M059J (cell line): ENCODE measurements at regions not wholly inside any gene's neighbourhood (a gene's known extent, or its start where the extent isn't known, plus 50 kb on each side); places are given as distances from the start of the nearest gene placed in this dataset.
A peak's percentile ranks its signal among the peaks of the same experiment; 100 is the strongest.

Experiments
- DNase-seq: peaks from one replicate; pipeline ENCODE4 v3.0.0-alpha.2; 2012; ENCODE audit warnings: low read depth

DNA sequence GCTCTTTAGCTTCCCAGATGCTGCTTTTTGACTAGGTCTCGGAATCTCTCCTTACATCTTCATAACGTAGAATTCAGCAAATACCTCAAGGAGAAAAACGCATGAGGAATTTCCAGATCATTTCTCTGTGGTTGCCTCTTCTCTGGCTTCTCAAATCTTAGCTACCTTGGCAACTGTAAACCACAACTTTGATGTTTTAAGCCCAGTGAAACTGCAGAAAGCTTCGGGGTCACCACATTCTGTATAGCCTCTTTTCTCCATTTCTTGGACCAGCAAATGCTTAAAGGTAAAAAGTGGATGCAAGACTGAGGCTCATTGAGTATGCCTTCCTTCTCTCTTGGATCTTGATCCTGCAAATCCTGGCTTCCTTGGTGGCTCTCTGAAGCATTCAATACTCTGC is 125.5 kb upstream of the FBXL4 start:
- DNase-seq: no peak

DNA sequence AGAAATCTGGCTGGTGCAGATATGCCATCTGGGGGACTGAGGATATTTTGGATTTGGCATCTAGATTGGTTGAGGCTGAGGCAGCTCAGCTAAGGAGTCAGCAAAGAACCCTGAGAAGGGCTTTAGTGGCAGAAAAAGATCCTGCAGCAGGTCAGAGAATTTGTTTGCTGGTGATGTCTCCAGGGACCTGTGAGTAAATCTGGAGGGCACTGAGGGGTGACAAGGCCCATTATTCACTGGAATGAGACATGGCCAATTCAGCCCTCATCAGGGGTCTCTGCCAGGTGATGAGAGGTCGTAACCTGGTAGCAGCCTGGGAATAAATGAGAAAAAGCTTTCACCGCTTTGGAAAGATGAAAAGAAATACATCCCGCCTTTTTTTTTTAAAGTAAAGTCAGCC is 118.3 kb upstream of the FBXL4 start:
- DNase-seq: no peak

DNA sequence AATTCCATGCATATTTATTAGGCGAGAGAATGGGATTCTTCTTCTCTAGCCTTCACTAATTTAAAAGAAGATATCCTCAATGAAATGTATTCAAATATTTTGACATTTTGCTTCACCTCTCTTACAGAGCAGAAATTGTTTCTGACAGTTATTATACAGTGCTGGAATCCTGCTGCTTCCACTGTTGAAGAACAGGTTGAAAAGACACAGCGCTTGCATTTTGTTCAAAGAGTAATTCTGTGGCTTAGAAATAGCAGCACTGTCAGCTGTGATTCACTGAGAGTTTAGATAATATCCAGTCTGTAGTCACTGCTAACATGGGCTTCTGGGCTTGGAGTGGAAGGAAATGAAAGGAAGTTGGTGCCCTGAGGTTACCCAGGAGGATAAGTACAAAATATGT is 117.1 kb upstream of the FBXL4 start:
- DNase-seq: no peak

DNA sequence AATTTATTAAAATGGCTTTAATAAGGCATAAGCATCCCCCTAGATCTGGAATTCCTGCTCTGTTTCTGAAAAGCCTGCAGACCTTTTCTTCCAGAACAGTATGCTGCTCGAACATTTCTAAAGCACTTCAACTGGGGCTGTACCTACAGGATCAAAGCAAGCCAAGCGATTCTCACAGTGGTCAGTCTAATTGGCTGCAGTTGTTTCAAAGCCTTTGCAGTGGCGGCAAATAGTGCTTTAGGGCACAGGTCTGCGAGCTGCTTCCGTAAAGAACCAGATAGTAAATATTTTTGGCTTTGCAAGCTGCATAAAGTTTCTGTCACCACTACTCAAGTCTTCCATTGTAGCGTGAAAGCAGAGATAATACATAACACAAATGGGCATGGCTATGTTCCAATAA is 88.9 kb upstream of the FBXL4 start:
- no peak for DNase-seq

DNA sequence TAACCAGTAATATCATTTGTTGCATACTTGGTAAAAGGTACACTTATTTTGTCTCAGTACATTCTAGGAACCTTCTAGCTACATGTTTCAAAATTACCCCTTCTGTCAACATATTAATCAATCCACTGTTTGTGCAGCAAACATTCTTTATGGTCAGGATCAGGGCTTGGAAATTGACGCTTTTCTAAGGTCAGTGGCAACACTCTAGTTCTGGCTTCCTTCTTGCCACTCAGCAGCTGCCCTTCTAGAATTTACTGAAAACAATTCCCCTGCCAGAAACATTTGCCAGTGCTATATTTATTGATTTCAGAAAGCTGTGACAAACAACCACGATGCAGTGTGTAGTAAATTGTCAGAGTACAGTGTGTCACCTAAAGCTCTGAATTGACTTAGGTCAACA is 84.7 kb upstream of the FBXL4 start:
- DNase-seq: no peak

DNA sequence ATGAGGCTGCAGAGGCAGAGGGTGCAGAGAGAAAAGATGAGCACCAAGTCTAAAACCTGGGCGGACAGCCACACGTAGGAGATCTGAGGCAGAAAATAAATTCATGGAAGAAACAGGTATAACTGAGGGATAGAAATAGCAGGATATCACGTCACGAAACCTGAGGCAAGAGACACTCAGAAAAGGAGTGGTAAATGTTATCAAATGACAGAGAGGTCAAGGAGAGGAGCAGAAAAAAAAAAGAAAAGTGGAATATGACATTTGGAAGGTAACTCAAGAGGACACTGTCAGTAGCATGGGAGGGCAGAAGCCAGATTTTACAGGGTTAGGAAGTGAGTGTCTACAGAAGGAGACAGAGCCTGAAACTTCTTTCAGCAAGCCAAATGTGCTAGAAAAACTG is 84.2 kb upstream of the FBXL4 start:
- DNase-seq: no peak

DNA sequence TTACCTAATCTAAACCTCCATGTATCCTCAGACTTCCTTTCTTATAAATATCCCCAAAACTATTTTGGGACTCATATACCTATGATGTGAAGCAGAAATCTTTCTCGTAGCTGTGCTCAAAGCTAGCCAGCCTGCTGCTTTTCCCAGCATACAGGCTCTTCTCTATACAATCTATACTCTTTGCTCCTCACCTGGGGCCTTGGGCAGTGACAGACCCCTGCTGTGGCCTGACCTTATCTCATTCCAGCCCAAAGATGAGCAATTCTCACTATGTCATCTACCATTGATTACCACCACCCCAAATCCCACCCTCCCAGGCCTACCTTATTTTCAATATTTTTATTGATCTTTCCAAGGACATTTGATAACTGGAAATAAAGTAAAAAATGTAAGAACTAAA is 83.2 kb upstream of the FBXL4 start:
- no peak for DNase-seq

DNA sequence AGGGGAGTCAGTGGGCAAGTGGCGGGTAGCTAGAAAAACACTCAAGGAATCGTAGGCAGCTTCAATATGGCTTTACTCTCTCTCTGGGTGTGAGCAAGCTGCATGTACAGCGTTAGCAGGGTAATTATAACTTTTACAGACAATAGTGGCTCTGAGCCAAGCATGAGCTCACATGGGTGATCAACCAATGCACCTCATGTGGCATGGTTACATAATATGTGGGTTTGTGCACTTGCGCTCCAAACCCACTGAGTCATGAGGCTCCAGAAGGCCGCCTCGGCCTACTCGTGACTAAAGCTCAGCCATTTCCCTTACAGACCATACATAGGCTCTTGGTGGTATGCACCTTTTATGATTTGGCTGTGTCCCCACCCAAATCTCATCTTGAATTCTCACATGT is 78.4 kb upstream of the FBXL4 start:
- no peak for DNase-seq

DNA sequence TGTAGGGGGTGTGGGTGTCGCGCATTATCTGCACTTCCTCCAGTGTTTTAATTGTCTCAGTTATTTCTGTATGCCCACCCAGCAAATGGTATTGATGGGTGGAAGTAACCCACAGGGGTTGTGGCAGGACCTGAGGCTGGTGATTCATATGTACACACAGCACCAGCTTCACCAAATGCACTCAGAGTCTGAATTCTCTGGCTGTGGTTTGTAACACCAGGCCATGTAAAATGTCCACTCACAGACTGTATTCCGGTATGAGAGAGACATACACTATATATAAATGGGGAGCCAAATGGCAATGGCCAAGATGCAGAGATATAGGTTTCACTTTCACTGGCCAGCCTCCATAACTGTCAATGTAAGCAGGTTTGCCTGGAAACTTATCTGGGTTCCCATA is 76.3 kb upstream of the FBXL4 start:
- no peak for DNase-seq

DNA sequence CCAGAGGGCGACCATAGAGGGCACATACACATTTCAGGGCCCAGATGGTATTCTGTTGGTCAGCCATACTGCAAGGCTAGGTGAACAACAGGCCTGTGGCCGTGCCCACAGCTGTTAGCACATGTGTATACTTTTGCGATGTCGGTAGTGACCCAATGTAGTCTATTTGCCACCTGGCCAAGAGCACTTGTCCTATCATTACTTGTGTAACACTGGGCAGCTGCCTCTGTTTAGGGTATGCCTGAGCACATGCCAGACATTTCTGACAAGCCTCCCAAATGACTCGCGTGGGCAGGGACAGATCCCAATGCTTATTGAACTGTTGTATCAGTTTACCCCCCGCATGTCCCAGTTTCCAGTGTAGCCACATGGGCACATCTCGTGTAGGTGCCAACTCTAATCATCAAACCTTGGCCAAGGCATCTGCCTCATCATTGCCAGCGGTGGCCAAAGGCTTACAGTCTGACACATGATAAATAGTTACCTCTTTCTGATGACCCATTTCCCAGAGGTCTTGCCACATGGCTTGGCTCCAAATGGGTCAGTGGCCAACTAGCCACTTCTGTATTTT is 74.4 kb upstream of the FBXL4 start:
- no peak for DNase-seq

DNA sequence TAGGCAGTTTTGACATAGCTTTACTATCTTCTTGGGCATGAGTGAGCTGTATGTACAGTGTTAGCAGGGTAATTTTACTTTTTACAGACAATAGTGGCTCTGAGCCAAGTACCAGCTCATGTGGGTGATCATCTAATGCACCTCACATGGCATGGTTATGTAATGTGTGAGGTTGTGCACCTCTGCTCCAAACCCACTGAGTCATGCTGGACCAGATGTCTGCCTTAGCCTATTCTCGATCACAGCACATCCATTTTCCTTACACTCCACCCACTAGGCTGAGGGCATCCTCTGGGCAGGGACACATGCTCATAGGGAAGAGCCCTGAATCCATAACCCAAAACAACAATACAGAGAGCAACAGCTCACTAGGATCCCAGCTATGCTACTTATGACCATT is 71.6 kb upstream of the FBXL4 start:
- peak; percentile 26 for DNase-seq

DNA sequence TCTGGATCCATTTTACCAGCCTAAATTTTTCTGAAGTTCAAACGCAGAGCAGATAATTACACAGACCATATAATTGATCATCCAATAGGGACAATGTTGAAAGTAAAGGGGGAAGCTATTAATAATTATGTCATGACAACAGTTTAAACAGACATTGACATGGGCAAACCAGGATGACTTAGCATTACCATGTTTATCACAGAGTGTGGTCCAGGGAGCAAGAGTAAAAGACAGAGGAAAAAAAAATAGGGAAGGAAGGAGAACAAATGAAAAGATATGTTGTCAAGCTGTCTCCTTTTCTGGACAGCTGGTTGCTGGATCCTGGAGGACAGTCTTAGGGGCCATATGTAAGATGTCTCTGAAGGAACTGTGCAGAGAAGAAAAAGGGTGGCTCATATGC is 69.4 kb upstream of the FBXL4 start:
- no peak for DNase-seq

DNA sequence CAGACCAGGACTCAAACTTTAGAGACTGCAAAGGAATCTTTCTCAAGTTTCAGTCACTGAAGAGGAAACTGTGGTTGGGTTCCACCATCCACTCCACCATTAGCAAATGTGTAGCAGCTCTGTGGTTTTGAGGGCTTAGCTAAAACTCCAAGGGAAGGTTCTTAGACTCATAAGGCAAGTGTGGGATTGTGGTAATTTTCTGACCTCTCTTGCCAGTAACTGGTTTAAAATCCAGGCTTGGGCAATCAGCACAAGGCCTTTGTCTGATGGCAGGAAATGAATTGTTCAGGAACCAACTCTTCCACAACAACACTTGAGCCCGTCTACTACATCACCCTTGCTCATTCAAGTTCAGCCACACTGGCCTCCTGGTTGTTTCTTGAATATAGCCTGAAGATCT is 68.6 kb upstream of the FBXL4 start:
- DNase-seq: peak; percentile 81

DNA sequence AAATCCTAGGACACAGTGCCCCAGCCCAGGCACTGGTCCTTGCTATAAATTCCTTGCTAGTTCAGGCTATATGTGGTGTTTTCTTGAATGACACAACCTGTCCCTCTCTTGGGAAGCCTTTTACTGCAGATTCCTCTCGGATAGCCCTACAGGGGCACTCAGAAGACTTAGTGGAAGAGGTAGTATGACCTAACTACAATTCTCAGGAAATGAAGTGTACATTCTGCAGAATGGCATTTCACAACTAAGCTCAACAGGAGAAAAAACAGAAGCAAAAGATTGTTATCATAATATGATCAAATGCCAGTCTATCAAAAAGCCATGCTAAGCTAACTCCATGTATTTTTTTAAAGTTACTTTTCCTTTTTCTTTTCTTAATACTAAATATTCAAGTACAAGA is 66.3 kb upstream of the FBXL4 start:
- DNase-seq: peak; percentile 17

DNA sequence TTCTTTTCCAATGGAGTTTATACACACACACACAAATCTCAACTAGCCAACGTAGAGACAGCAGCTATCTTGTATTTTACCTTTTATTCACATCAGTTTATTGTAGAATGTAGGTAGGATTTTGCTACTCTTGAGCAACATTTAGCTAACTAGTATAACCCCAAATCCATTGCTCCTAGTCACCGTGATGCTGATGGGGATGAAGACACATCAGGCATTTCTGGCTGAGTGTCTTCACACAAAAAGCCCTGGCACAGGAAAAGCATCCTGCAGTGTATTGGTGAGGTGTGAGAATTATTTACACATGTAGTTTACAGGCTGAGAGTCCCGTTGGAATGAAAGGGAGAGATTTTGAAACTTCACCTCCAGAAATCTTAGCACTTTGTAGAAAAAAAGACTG is 65.9 kb upstream of the FBXL4 start:
- no peak for DNase-seq

DNA sequence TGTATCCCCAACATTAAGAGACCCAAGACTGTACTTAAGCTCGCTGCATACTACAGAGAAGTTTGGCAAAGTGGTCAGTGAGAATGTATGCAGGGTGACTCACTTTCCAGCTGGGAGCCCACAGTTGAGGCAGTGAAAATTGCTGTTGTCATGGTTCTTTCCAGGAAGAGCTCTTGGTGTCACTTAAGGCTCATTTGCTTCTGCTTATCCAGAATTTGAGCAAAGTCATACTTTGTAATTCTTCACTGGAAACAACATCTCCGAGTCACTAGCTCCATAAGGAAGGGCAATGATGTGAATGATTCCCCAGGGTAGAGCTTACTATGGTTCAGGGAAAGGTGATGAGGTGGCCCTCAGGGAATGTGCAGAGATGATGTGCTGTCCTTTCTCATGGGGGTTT is 65.4 kb upstream of the FBXL4 start:
- DNase-seq: peak; percentile 87

DNA sequence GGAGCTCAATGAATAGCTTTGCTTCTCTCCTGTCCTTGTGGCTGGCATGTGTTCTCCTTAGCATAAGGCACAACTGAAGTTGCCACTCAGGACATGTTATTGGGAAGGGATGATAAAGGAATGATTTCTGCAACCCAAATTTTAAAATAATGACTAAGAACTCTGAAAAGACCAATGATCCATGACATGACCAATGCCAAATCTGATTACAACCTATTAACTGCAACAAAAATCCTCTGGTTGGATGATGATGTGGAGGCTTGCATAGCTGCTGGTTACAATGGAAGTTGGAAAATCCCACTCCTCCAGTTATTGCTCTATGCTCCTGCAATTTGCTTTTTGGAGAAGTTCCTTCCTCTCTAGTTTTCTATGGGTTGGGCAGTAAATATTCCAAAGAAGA is 63.4 kb upstream of the FBXL4 start:
- no peak for DNase-seq

DNA sequence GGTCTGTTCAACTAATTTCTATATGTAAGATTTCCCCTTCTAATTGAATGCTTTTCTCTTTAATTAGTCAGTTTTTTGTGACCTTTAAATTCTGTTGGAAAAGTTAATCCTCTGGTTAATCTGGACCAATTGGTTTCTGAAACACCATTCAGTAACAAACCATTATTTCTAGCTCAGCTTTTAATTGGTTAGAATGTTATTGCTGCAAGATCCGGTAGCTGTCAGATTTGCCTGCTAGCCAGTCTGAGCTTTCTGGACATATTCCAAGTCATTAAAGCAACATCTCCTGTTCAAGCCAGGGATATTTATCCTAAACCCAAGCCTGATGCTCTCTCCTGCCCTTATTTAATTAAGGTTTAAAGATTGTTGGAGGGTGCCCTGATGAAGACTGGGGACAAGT is 55.1 kb upstream of the FBXL4 start:
- DNase-seq: no peak

DNA sequence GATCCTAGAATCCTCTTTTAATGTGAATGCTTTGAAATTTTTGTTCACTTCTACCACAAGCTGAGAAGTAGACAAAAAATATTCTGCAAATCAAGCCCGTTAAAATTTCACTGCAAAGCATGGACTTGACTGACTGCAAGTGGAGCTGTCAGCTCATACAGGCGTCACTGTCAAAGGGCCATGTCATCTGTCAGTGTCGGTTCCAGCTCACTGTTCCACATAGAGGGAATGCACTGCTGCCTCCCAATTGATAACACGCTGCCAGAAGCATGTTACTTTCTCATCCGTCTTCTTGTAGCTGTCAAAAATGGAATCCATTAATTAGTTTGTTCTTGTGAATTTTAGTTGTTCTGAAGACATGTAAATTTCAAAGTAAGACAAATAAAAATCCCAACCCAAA is 50.4 kb upstream of the FBXL4 start:
- no peak for DNase-seq
